GM19043 (cell line): ENCODE measurements at regions not wholly inside any gene's neighbourhood (a gene's known extent, or its start where the extent isn't known, plus 50 kb on each side); places are given as distances from the start of the nearest gene placed in this dataset.

Source experiments
- ATAC-seq: cut with Tn5 transposase; IDR thresholded peaks from one replicate; pipeline ENCODE4 v1.9.1; 2021; ENCODE audit warnings: low read depth; ENCODE audit not compliant: unreplicated experiment

DNA sequence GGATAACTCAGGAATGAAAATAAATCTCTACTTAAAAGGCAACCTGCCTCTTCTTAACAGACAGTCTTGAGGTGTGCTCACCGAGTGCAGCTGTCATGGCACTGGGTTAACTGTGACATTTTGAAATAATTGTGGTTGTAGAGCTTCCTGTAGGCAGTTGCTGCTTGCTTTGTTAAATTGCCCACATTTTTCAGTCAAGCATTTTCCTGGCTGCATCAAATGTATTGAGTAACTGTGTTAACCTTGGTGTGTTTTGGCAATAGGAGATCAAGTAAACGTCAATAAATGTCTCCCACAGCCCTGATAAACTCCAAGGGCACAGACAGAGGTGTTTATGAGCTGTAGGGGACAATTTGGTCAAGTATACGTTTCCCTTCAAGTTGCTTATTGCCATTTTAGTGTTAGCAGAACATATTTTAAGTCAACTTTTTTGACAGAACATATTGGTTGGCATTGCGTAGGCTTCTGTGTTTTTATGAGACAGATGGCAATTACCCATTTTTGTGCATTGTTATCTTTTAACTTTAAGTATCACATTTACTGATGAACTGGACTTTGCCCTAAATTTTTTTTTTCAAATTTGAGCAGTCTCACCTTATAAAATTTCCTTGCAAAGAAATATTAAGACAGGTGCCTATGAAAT lies 527.4 kb downstream of the C4orf33 start:
- ATAC-seq: no peak

DNA sequence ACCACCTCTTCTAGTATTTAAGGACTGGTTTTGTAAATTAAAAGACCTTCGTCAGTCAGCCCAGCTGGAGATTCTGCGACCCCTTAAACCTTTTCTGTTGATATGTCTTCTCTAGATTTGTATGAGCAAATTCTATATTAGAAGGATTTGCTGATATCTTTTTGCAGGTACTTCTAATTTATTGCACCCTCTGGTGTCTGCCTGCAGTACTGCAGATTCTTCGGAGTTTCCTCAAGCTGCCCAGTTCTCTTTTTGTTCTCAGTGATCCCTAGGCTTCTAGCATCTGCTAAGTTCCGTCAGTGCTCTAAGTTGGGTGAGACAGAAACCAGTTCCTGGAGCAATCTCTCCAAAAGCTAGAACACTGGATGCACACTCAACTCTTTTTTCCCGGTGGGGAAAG lies 545.2 kb downstream of the C4orf33 start:
- ATAC-seq: peak; percentile 67

DNA sequence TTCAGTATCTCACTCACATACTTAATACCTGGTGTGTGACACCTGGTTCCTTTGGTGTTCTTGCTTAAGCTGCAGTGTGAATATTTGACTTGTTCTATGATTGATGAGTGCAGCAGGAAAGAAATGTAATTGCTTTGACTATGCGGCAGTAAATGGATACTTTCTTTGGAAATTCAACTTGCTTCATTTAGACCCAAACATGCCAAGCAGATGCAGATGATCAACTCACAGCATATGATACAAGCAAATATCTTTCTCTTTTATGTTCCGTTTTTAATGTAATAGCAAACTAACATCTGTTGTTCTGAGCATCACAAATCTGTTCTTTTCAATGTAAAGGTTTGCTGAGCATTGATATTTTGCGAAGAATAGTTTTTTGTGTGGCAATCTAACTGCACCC lies 549.5 kb downstream of the C4orf33 start:
- no peak for ATAC-seq

DNA sequence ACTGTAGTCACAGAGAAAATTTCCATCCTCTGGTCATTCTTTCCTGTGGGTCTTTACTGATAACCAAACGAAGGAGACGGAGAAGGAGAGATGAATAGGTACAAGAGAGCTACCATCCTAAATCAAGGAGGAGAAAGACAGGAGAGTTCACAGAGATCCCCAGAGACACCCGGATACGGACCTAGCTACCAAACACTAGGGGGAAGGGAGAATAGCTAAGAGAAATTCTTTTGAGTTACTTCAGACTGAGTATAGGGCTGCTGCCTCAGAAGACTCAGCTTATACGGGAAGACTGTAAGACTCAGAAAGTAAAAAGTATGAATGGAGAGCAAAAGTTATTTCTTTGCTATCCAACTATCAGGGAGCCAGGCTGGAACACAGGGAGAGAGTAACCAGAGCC lies 572.1 kb downstream of the C4orf33 start:
- ATAC-seq: no peak

DNA sequence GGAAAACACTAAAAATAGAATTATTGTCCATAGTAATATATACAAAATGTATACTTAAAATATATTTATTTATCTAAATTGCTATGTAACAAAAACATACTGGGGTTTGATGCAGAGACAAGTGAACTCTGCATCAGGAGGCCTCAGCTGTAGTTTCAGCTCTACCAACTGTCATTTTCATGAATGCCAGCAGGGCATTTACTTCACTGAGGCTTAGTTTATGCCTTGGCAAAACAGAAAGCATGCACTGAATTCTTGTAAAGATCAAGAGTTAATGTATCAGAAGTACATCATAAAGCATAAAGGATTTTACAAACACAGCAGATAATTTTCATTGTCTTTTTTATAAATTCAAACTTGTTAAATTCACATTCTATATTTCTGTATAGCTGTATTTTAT lies 577.0 kb downstream of the C4orf33 start:
- no peak for ATAC-seq

DNA sequence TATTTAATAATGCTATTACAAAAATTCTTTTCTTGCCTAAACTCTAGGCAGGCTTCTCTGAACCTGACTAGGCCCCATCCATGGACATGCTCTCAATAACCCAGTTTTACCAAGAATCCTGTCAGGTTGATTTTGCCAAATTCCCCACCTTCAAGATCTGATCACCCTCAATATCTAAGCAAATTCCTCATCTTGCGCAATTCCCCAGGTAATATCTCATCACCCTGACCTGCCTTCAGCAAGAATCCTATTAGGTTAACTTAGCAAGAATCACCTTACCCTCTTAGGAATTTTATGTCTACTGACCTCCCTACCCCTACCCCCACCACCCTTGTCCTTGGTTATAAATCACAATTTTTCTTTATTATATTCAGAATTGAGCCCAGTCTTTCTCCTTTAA lies 579.1 kb downstream of the C4orf33 start:
- no peak for ATAC-seq

DNA sequence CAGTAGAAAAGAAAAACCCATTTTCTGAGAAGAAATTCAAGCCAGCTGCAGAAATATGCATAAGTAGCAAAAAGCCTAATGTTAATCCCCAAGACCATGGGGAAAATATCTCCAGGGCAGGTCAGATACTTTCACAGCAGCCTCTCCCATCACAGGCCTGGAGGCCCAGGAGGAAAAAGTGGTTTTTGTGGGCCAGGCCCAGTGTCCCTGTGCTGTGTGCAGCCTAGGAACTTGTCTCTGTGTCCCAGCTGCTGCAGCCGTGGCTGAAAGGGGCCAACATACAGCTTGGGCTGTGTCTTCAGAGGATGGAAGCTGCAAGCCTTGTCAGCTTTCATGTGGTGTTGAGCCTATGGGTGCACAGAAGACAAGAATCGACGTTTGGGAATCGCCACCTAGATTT lies 581.0 kb downstream of the C4orf33 start:
- ATAC-seq: no peak

DNA sequence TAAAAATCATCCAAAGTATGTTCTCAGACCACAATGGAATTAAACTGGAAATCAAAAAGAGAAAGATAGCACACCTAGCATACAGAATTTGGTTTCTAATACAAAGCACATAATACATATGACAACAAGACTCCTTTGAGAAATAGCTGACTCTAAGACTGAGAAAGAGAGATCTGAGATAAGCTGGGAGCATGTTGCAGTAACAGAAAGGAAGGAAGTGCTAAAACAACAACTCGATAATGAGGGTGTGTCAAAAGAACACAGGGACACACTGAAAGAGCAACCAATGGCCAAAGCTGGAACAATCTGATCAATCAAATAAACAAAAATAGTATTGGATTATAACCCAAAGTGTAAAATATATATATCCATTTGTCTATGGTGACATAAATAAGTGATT lies 586.6 kb downstream of the C4orf33 start:
- no peak for ATAC-seq

DNA sequence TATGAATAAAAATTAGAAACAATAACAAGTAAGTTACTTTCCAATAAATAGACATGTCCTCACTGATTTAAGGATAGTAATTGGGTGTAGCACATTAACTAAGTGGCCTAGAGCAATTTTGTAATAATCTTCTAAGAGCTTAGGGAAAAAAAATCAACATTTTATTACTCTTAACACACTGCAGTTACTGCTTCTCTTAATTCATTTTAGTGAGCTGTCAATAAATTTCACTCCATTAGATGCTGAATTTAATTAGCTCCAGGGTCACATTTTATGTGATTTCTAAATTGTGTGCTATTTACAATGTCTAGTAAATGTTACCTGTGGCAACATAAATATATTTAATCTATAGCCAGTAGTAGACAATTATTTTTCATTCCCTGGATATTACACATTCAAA lies 612.0 kb downstream of the C4orf33 start:
- ATAC-seq: no peak

DNA sequence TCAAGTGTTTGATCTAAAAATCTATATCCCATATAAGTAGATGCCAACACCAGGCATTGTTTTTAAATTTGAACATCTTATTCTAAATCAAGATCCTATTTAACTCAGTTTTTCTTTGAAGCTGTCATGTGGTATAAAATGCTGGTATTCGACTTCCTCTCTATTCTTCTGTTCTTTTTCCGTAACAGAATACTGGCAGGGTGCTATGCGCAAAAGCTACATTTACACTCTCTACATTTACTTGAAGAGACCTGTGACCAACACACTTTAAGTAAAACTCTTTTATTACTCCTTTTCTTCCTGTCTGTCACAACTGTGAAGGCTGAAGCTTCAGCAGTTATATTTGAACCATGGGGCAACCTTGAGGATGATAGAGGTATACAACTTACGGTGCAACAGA lies 612.8 kb downstream of the C4orf33 start:
- no peak for ATAC-seq

DNA sequence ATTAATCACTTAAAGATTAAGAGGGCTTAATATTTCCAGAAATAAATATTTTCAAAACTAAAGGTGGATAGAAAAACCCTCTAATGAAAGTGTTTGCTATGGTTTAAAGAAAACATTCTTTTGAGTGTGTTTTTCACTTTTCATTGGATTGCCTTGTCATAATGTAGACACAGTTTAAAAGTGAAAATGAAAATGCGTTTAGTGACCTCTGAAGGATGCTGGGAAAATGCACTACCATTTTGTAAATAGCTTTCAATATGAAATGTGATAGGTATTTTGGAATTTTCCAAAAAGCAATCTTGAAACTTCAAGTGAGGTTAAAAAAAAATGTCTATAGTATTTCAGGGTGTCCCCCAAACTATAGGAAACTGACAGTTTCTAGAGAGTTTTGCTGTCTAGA lies 642.2 kb downstream of the C4orf33 start:
- ATAC-seq: no peak

DNA sequence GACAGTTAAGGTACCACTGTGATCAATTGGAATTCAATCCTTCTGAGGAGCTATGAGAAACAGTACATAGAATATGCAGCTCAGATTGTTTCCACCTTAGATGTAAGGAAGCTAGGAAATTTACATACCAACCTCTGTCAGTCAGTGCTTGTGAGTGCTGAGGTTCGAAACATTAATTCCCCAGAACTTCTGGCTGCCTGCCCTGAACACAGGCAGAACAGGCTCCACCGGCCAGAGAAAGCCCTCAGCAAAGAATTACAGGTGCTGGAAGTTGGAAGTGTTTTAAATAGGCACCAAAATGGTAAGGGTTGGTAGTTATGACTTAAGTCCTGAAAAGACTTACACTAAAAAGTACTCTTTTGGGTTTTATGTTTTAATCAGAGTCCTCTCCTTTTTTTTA lies 651.8 kb downstream of the C4orf33 start:
- no peak for ATAC-seq

DNA sequence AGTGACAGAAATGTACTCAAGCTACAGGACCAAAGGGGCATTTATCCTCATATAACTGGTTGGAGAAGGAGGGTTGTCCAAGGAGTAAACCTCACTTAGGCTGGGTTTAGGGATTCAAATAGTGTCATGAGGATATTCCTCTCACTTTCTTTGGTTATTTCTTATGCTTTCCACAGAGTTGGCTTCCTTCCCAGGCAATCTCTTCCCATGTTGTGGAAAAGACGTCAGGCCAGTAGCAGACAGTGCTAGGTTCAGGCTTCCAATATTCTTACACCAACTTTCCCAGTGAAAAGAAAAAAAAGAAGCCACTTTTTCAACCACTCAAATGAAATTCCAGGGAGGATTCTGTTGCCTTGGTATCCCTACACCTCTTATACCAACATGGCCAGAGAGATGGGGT lies 653.0 kb downstream of the C4orf33 start:
- ATAC-seq: no peak

DNA sequence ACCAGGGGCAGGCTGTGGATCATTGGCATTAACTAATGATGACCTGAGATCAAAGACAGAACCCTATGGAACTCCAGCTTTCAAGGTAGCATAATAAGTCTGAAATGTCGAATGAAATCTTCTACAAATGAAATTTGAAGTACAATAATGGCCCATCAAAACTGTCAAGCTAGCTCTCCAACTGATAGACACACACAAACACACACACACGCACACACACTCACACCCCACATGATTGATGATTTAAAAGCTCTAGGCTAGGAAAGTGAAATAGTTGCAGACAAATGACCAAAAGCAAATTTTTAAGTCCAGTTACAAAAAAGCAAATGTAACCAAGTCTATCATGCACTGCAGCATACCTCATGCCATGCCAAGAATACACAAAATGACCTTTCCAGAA lies 655.7 kb downstream of the C4orf33 start:
- ATAC-seq: no peak

DNA sequence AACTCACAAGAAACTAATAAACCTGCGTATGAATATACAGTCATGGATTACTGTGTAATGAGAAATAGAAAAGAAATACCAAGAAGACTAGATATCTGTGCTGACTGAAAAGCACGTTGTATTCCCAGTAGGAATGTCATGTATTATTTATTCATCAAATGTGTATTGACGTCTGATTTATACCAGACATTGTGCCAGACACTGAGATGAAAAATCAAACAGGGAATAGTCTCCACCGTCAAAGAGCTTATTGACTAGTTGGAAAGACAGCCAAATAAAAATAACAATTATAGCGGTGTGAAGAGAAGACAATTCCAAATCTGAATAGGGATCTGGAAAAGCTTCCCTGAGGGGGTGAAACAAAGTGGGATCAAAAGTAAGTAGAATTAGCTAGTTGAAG lies 687.6 kb downstream of the C4orf33 start:
- no peak for ATAC-seq

DNA sequence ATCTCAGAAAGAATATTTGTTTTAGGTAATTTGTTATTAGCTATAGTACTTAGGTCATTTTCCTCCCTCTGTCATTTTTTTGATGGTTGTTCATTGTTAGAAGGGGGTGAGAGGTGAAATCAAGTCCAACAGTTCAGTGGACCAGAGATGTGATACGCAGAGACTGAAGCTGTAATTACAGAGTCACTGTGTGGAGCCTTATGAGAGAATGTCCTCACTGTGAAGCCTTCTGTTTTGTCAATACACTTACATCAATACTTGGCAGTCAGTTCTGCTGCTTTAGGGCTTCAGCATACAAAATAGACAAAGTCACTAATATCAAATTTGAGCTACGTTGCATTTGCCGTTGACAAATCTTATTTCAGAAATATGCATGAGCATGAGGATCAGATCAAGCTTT lies 692.5 kb downstream of the C4orf33 start:
- ATAC-seq: no peak

DNA sequence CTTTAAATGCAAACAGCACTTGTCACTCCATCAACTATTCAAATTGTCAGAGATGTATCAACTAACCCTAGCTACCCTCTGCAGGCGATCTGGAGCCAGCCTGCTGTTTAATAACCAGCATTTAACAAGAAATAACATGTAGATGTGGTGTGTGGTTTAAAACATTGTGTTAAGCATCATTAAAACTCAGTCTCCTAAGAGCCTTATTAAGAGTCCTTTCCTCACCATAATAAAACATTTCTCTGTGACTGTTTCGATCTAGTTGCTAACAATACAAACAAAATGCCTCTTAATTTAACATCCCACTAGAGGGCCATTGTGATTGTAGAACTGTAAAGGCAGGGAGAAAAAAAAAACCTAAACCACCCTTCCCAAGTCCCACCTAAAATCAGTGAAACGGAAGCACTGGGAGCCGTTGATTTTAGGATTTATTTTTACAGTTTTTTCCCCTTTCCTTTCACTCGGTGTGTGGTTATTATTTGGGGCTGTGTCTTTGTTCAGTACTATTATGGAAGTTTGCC lies 708.6 kb downstream of the C4orf33 start:
- no peak for ATAC-seq

DNA sequence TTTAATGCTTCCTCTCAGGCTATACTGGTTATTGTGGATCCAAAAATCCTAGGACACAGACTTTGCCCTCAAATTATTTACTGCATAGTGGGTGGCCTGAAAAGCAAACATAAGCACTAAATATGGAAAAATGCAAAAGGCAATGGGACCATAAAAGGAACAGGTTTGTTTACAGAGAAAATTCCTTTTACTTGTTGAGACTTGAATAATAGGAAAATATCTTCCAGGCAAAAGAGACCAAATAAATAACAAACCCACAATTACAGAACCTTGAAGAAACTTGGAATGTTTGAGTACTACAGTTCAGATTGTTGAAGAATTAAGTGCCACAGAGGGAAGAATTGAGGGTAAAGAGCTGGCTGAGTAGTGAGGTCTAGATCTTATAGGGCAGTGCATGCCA lies 711.0 kb downstream of the C4orf33 start:
- no peak for ATAC-seq

DNA sequence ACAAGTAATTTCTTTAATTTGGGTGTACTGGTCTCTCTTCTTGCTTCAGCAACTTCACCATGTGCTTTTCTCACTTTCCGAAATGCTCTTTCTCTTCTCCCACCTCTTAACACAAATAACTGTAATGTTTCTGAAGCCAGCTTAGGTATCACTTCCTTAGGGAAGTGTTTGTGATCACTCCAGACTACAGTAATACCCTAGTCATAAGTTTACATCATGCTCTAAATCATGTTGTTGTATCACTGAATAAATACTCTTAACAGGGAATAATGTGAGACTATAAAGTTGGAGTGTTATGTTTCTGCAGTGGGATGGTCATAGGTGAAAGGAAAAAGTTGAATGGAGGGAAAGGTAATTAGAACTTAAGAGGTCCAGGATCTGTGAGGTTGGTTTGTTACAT lies 712.3 kb downstream of the C4orf33 start:
- ATAC-seq: no peak

DNA sequence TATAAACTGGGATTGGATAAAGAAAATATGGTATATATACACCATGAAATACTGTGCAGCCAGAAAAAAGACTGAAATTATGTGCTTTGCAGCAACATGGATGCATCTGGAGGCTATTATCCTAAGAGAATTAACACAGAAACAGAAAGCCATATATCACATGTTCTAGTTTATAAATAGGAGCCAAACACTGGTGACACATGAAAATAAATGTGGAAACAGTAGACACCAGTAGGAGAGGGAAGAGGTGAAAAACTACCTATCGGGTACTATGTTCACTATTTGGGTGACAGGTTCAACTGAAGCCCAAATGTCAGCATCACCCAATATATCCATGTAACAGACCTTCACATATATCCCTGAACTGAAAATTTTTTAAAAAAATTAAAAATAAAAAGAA lies 725.1 kb downstream of the C4orf33 start:
- ATAC-seq: no peak

DNA sequence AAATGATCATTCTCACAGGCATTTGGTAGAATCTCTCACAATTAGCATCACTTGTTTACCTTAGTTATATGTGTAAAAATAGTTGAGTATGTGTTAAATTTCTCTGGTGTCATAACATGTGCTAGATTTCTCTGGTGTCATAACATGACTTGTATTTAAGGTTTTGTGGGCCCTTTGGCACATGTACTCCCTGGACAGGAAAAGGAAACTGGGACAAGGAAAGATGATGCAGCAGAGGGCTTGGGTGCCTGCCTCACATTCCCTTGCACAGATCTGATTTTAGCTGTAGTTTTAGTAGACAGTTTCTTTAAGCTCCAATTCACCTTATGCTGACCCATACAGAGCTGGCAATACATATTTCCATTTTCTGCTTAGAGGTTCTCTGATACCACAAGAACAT lies 726.0 kb downstream of the C4orf33 start:
- ATAC-seq: no peak

DNA sequence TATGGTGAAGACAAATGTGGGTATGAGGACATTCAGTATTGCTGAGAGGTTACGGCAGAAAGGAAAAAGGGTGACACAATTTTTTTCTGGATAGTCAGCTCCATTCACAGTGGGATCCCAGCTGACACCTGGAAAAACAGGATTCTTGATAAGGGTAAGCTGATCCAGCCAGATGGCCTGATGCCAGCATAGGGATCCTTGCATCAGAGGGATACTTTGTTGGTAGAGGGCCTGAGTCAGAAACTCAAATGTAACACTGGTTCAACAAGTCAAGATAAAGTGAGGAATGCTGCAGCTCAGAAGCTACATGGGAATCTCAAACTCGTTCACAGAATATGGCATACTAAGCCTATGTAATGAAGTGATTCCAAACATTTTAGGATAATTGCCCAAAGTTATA lies 726.7 kb downstream of the C4orf33 start:
- no peak for ATAC-seq

DNA sequence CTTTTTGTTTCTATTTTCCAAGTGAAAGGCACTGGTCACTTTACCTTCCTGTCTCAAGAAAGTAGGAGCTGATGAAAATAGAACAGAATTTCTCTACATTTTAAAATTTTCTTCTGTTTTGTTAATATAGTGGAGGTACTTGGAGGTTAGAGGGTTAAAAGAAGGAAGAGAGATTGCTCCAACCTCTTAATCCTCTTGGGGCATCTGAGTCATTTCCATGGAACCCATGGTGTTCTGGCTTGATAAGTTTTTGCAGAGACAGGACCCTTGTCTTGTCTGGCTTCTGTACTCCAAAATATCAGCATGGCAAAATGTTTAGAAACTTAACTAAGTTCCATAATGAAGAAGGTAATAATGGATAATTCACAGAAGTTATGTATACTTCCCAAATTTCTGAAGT lies 727.2 kb downstream of the C4orf33 start:
- no peak for ATAC-seq
